Glutamatergic neuron (in vitro differentiated cells): ENCODE measurements at regions not wholly inside any gene's neighbourhood (a gene's known extent, or its start where the extent isn't known, plus 50 kb on each side); places are given as distances from the start of the nearest gene placed in this dataset.

Experiments
- DNase-seq: peaks from one replicate; pipeline ENCODE4 v3.0.0; 2022
- H3K27ac Mint-ChIP-seq: one replicate; pipeline ENCODE4 v1.8.0; 2020; ENCODE audit warnings: mild to moderate bottlenecking, mixed read lengths, inconsistent platforms; ENCODE audit not compliant: unreplicated experiment
- H3K27me3 Mint-ChIP-seq: one replicate; pipeline ENCODE4 v1.8.0; 2020; ENCODE audit warnings: mild to moderate bottlenecking, moderate library complexity, mixed read lengths, inconsistent platforms; ENCODE audit not compliant: unreplicated experiment
- H3K36me3 Mint-ChIP-seq: one replicate; pipeline ENCODE4 v1.8.0; 2020; ENCODE audit warnings: mild to moderate bottlenecking, mixed read lengths, inconsistent platforms; ENCODE audit not compliant: unreplicated experiment
- H3K4me1 Mint-ChIP-seq: one replicate; pipeline ENCODE4 v1.8.0; 2020; ENCODE audit warnings: mild to moderate bottlenecking, low read depth, mixed read lengths, inconsistent platforms; ENCODE audit not compliant: unreplicated experiment
- H3K4me3 Mint-ChIP-seq: one replicate; pipeline ENCODE4 v1.8.0; 2020; ENCODE audit warnings: mild to moderate bottlenecking, mixed read lengths, inconsistent platforms; ENCODE audit not compliant: unreplicated experiment
- H3K9me3 Mint-ChIP-seq: one replicate; pipeline ENCODE4 v1.8.0; 2020; ENCODE audit warnings: mild to moderate bottlenecking, moderate library complexity, mixed read lengths, inconsistent platforms; ENCODE audit not compliant: unreplicated experiment
- CTCF ChIP-seq: fragments of 200-600 bp; sonication (generic); IDR thresholded peaks from one replicate; pipeline ENCODE4 v1.5.0; 2021; ENCODE audit not compliant: partially characterized antibody, unreplicated experiment

DNA sequence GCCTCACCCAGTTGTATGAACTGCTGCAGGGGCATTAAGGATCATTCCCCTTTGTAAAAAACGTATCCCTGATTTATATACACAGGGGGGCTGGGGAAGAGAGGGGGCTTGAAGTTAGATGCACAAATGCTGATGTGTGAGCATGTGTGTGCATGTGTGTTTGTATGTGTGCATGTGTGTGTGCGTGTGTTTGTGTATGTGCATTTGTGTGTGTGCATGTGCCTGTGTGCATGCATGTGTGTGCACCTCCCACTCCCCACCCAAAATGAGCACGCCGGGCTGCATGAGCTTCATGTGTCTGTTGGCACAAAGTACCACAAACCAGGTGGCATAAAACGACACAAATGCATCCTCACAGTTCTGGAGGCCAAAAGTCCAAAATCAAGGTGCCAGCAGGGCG lies 1315.2 kb downstream of the TBC1D22A start:
- DNase-seq: no peak
- H3K27me3 Mint-ChIP-seq: peaks cover 11% of the 10 kb centered on the region
- no peak overlapping the region for H3K4me3 Mint-ChIP-seq
- no peak for TF ChIP-seq CTCF
- peaks cover 2% of the 10 kb centered on the region for H3K4me1 Mint-ChIP-seq
- H3K27ac Mint-ChIP-seq: no peak overlapping the region
- peaks cover 15% of the 10 kb centered on the region for H3K9me3 Mint-ChIP-seq
- H3K36me3 Mint-ChIP-seq: peaks cover 11% of the 10 kb centered on the region

- H3K36me3 Mint-ChIP-seq: peaks cover 11% of the 10 kb centered on the region
- no peak overlapping the region for H3K27ac Mint-ChIP-seq
- peaks cover 12% of the 10 kb centered on the region for H3K9me3 Mint-ChIP-seq
- no peak for DNase-seq
- no peak overlapping the region for H3K4me3 Mint-ChIP-seq
- TF ChIP-seq CTCF: no peak
- H3K27me3 Mint-ChIP-seq: peaks cover 11% of the 10 kb centered on the region
- peaks cover 2% of the 10 kb centered on the region for H3K4me1 Mint-ChIP-seq
Measured at GRCh38 chr22:48076008-48076407, 1313.6 kb downstream of the TBC1D22A start.

DNA sequence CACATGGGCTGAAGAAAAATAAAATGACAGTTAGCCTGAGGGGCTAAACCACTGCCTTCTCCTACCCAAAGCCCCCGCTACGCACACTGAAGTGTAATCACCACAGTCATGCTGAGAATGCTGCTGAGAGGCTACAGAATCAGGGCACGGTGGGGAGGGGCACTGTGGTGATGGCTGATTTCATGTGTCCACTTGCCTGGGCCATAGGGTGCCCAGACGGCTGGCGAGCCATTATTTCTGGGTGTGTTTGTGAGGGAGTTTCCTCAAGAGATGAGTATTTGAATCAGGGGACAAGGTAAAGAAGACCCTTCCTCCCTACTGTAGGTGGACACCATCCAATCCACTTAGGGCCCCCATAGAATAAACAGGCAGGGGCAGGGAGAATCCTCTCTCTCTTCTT lies 1313.2 kb downstream of the TBC1D22A start:
- H3K36me3 Mint-ChIP-seq: peaks cover 11% of the 10 kb centered on the region
- H3K27me3 Mint-ChIP-seq: peaks cover 11% of the 10 kb centered on the region
- H3K9me3 Mint-ChIP-seq: peaks cover 12% of the 10 kb centered on the region
- H3K4me3 Mint-ChIP-seq: no peak overlapping the region
- H3K4me1 Mint-ChIP-seq: peaks cover 2% of the 10 kb centered on the region
- DNase-seq: no peak
- TF ChIP-seq CTCF: no peak
- H3K27ac Mint-ChIP-seq: no peak overlapping the region

- Mint-ChIP-seq H3K9me3 (peaks cover 9% of the 10 kb centered on the region), H3K27me3 (peaks cover 7% of the 10 kb centered on the region), H3K27ac (no peak overlapping the region), H3K4me1 (peaks cover 2% of the 10 kb centered on the region), H3K36me3 (peaks cover 11% of the 10 kb centered on the region), H3K4me3 (no peak overlapping the region)
- TF ChIP-seq CTCF: no peak
- DNase-seq: no peak
Measured at GRCh38 chr22:48072777-48073176, 1310.3 kb downstream of the TBC1D22A start.

DNA sequence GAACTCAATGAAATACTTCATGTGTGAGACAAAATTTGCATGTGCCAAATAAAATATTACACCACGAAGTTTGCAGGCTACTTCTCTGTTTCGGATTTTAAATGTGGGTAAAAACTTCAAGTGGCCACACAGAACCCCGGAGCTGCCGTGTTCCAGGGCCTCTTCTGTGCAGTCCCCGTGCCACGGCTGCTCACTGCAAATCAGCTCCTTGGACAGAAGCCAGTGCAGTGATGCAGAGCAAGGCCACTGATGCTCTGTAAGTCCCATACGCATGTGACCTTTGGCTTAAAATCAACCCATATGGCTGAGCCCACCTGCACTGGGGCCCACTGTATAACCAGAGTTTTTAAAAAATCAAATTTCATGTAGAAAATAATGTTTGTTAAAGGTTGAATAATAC lies 1309.4 kb downstream of the TBC1D22A start:
- peaks cover 11% of the 10 kb centered on the region for H3K36me3 Mint-ChIP-seq
- no peak overlapping the region for H3K4me3 Mint-ChIP-seq
- no peak for TF ChIP-seq CTCF
- H3K27ac Mint-ChIP-seq: no peak overlapping the region
- no peak for DNase-seq
- H3K27me3 Mint-ChIP-seq: peaks cover 7% of the 10 kb centered on the region
- peaks cover 2% of the 10 kb centered on the region for H3K4me1 Mint-ChIP-seq
- H3K9me3 Mint-ChIP-seq: peaks cover 12% of the 10 kb centered on the region
